GM19395 (cell line): ENCODE measurements at regions not wholly inside any gene's neighbourhood (a gene's known extent, or its start where the extent isn't known, plus 50 kb on each side); places are given as distances from the start of the nearest gene placed in this dataset.
A peak's percentile ranks its signal among the peaks of the same experiment; 100 is the strongest.

Experiments
- ATAC-seq: cut with Tn5 transposase; IDR thresholded peaks from one replicate; pipeline ENCODE4 v1.9.1; 2021; ENCODE audit warnings: mild to moderate bottlenecking, moderate library complexity; ENCODE audit not compliant: unreplicated experiment

DNA sequence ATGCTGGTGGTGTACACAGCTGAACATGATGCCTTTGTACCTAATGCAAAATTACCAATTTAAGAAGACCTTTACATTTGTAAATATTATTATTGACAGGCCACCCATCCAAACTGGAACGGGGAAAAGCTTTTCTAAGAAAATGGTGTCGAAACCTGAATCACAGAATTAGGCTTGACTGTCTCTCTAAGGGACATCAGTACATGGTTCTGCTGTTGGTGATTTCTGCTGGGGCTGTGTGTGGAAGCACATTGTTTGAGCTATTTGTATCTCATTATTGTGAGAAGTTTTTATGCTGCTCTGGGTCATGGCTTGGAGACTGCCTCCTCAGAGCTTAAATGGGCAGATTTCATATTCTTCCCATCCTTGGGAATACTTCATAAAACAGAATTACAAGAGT, 420.9 kb upstream of the POU3F3 start:
- ATAC-seq = no peak

DNA sequence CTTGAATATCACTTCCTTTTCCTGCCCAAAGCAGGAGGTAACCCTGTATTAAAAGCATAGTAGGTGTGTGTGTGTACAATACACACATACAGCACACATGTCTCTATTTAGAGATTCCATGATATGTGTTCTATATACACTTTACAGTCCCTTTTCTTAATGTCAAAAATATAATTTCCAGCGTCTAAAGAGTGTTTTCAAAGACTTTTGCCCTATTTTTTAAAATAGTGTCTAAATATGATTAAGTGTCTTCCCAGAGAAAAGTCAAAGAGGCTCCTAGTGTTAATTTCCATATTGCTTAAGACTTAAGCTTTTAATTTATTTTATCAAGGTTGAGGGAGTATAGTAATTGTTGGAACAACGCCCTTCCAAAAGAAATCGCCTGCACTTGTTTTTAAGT, 420.3 kb upstream of the POU3F3 start:
- ATAC-seq = no peak

DNA sequence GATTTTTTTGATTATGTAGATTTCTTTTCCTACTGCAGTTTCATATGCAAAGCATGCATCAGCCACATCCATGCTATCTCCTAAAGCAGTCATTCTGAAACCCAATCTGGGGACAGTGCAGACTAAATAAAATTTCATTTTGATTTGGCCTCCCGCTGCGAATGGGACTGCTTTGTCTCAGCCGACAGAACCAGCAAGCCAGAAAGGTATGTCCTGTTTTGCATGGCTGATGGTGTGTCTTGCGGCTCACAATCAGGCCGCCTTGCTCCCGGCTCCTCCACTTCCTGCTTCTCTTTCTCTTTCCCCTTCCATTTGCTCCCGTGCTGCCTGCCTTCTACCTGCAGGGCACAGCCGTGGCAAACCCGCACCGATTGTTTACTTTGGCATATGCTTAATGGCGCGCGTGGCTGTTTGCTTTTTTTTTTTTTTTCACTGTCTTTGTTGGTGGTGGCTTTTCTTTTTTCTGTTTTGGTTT, 419.6 kb upstream of the POU3F3 start:
- peak; percentile 84 for ATAC-seq

DNA sequence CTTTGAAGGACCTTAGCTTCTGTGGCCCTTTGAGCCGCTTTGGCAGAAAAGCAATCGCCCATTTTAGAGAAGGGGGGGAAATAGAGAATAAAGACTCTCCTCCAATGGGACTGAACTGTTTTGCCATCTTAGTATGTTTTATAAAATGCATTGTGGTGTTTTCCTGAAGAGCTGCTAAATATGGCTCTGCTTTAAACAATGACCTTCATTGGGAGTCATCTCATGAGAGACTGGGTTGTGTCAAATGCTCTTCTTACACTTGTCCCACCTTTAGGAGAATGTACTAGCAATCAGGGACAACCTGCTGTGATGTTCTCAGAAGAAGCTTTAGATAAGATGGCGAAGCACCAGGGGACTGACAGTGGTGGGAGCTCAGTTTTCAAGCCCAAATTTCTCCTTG, 418.9 kb upstream of the POU3F3 start:
- no peak for ATAC-seq

DNA sequence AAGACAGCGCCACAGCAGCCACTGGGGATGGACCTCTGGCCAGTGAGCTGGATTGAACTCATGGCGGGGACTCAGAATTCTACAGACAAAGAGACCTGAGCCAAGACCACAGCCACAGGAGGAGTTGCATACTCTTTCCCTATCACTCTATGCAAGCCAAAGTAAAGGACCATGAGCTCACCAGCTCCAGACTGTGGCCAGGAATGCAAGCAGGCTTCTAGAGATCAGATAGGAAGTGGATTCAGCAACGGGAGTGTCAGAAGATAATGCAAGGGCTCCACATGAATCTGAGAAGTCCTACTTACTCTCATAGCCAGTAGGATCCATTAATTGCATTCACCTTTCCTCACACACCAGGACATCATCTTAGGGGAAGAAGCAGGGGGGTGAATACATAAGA, 415.4 kb upstream of the POU3F3 start:
- ATAC-seq = no peak

DNA sequence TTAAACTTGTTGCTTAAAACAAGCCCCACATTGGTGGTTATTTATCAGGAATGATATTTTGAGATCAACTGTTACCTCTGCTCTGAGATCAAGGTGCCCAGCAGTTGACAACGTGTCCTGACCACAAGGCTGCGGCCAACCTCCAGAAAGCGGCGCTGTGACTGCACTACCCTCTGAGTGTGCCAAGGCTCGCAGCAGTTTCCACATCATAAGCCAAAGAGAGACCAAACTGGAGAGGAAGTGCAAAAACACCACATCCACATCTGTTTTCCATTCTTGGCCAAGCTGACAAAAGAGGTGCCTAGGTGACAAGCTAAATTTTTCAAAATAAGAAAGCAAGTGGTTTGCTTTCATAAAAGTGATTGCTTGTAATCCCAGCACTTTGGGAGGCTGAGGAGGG, 410.8 kb upstream of the POU3F3 start:
- ATAC-seq = no peak

DNA sequence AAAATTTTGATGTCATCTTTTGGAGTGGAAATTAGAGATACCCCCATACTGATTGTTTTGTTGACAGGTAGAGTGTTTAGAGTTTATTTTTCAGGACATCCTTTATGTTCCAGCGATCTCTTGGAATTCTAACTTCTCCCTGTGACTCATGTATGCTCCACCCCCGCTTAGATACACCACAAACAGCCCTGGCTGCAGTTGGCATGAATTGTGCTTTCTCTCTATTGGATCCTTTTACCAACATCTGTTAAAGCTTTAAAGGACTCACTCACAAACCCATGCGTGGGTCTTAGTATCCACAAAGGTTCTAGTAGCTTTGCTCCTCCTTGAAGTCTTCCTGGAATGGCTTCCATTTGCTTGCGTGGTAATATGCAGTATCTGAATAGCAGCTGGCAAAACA, 409.5 kb upstream of the POU3F3 start:
- no peak for ATAC-seq

DNA sequence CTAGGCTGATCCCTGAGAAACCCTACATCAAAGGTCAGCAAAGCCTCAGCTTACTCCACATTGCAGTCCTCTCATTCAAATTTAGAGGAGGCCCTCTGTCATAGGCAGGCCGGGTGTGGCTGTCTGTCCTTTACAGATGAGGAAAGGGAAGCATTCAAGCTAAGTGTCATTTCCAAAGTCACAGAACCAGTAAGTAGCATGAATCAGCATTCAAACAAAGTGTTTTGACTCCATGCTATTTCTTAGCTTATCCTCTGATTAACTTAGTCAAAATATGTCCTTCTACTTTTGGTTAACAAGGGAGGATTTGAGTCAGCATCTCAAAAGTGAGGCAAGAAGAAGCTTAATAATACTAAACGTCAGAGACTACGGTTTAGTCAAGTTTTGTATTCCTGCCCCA, 409.0 kb upstream of the POU3F3 start:
- no peak for ATAC-seq

DNA sequence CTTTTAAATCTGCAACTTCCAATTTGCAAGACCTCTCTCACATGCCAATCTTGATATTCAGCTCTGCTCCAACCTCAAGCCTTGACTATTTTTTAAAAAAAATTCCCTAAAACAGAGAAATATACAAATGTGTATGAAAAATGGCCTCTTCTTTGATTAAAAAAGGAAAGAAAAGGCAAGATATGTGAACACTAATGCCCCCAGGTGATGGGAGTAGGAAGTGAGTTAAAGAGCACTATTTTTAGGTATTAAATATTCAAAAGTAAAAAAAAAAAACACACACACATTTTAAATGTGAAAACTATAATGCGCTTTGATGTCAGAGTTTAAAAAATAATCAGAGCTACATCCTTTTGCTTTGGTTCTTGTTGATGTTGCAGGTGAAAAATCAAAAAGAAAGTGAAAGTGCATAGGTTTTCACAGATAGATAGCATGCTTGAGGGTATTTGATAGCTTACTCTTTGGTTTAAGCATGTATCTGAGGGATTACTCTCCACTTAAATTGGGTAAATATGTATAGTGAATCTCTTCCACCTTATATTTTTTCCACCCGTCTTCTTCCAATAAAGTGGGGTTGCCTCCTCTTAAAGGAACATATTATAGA, 406.0 kb upstream of the POU3F3 start:
- ATAC-seq = no peak

DNA sequence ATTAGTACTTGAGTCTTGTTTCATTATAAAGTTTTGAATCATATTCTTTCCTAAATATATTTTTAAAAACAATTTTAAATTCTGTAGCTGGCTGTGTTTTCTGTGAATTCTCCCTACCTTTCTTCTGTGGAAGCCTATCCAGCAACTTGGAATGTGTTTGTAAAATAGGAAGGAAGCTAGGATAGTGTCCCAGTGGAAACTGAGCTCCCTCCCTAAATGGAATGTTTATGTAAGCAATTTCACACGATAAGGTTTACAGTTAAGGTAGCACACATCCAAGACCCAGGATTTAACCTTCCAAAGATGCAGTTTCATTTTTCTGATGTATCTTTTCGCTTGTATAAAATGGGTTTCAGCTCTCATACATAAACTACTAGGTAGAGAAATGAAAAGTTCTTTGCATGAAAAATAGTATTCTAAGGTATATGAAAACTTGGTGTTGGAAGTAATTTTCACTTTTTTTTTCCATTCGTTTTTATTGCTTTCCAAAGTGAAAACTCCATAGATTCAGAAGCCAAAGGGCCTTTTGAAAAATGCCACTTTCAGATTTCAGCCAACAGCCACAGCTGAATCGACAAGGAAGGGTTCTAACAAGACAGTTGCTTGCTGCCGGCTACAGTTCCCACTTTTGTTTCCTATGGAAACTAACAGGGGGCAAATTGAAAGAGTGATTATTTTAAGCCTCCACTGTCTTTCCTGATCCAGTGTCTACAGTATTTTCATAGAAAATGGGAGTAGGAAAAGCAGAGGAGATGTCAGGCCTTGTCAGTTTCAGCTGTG, 405.1 kb upstream of the POU3F3 start:
- no peak for ATAC-seq

DNA sequence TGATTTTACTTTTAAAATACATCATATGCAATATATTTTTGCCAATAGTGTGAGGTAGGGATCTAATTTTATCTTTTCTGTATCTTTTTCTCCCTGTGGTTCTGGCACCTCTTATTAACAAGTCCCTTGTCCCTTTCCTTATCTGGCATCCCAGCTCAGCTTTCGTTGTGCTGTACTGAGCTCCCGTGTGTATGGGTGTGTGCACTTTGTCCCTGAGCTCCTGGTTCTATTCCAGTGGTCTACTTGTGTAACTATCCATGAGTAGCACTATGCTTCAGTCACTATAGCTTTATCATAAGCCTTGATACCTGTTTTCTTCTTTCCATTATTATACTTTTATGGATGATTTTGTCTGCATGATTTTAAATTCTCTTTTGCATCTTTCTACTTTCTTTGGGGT, 401.4 kb upstream of the POU3F3 start:
- no peak for ATAC-seq

DNA sequence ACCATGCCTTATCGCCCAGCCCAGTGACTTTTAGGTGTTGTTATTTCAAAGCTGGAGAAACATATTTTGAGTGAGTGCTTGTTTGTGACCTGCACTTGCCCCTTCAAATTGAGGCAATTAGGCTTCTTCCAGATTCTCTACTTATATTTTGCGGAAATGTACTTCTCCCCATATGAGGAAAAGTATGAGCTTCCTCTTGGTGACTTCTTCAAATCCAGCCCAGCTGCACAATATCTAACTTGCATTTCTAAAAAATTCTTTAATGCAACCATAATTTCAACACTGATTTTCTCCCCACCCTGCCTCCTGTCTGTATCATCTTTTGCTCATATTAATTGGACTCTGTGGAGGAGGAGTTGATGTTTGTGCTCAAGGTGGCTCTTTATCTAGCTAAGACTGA, 391.2 kb upstream of the POU3F3 start:
- no peak for ATAC-seq

DNA sequence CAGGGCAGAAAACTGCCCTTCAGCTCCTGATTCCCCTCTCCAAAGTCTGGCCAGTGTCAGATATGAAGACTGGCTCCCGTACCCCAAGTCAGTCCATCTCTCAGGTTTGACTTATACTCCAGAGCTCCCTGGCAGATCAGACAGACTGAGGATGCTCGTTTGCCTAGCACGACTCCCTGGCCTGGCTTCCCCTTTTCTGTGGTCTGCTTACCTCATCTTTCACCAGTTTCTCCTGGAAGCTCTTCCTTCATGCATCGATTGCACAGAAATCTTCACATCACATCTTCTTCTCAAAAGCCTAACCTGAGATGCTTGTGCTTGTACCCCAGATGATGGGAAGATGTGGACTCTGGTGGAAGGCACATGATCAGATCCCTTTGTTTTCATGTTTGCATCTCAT, 387.9 kb upstream of the POU3F3 start:
- no peak for ATAC-seq

DNA sequence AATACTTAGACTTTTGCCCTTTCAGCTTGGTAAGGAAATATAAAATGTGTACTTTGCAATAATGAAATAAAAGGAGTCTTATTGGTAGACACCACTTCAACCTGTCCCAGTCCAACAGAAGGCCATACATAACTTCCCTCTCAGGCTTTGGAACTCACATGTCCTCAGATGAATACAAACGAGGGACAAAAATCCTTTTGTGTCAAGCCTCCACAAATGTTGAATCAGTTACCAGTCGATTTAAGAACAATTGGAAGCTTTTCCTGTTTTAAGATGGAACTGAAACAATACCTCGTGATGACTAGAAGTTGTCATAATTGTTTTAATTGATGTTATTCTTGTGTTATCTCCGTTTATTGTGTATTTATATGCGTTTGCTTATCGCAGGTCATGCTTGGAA, 385.1 kb upstream of the POU3F3 start:
- ATAC-seq = no peak

DNA sequence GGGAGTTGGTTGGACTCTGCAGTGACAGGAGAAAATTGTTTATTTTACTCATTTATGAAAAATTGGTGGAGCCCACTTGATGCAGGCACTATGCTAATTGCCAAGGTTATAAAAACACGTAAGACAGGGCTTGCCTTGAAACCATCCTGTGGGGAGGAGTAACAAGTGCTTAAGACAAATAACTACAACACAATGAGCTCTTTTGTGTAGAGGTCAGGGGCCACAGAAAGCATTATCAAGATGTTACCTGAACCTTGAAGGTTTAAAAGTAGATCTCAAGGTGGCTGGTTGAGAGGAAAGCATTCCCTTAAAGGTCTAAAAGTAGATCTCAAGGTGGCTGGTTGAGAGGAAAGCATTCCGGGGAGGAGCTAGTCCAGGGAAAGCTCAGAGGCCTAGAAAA, 381.8 kb upstream of the POU3F3 start:
- no peak for ATAC-seq

DNA sequence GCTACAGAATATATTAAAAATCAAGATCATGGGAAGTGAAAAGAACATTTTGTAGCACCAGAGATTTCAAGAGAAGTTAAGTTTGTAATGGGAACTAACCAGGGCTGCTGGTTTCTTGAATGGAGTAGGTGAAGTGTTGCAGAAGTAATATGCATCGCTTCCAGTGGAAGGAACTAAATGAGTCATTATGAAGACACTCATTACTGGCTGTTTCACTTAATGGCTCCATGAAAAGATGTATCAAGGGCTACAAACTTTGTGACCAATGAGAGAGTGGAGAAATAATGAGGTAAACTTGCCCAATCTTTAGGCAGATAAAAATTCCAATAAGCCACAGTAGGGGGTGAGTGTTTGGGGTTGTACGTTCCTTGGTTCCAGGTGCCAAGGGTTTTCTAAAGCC, 380.4 kb upstream of the POU3F3 start:
- ATAC-seq = no peak

DNA sequence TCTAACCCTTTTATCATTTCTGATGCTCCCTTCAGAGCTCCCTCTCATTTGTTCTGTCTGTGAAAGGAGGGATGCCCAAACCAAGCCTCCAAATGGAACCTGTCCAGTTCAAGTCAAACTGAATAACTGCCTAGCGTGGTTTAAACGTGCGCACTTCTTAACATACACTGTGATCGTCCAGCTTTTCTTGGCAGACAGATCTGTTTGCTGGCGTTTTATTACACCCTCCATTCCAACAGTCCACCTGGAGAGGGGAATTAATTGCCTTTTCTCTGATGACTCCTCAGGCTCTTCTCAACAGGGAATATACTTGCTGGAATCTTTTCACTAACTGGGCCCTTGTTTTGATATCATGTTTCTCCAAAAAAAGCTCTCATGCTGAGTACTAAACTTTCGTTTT, 379.2 kb upstream of the POU3F3 start:
- ATAC-seq = no peak

DNA sequence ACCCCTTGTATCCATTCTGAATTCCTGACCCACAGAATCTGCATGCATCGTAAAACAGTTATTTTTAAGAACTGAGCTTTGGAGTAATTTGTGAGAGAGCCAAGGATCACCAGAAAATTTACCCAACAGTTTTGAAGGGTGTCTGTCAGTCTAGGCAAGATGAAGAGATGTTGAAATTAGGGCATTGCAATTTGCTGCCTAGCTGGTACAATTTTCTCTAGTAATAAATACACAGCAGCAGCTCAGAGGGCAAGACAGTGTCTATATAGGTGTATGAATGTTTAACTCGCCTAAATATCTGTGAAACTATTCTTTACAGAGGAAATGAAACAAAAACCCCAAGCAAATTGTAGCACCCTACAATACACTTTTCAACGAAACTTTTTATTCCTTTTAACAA, 377.8 kb upstream of the POU3F3 start:
- no peak for ATAC-seq

DNA sequence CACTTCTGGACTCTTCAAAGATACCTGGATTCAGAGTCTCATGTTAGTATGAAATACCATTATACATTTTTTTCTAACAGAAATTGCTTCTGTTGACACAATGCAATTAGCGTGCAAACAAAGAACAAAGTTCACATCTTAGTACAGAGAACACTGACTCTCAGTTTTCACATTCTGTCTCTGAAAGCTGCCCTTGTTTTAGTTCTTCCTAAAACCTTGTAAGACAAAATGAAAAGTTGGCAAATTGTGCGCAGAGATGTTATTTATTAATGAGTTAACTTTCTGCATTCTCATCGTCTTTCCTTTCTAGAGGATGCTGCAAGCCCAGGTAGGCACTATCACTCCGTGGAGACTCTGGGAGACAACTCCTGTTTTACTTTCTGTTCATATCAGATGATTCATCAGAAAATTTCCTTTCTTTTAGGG, 377.3 kb upstream of the POU3F3 start:
- no peak for ATAC-seq

DNA sequence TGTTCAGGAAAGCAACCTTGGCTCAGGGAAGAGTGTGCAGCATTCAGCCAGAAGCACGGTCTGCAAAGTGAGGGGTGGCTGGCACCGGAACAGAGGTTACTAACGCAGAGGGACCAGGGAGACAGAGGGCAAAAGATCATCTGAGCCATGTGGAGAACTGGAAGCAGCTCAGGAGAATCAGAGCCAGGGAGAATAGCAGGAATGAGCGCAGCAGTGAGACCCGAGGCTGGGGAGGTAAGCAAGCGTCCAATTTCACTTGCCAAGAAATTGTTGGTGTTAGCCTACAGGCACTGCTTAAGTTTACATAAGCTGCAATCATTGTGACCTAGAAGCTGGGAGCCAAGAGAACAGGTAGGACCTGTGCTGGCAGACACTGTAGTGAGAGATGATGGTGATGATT, 372.6 kb upstream of the POU3F3 start:
- ATAC-seq = no peak

DNA sequence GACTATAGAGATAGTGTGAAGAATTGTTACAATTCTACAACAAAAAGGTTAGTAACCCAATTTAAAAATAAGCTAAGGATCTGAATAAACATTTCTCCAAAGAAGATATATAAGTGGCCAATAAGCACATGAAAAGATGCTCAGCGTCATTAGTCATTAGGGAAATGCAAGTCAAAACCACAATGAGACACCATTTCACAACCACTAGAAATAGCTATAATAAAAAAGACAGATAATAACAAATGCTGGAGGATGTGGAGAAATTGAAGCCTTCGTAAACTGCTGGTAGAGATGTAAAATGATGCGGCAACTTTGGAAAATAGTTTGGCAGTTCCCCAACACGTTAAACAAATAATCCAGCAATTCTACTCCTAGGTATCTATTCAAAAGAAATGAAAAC, 366.5 kb upstream of the POU3F3 start:
- ATAC-seq = no peak

DNA sequence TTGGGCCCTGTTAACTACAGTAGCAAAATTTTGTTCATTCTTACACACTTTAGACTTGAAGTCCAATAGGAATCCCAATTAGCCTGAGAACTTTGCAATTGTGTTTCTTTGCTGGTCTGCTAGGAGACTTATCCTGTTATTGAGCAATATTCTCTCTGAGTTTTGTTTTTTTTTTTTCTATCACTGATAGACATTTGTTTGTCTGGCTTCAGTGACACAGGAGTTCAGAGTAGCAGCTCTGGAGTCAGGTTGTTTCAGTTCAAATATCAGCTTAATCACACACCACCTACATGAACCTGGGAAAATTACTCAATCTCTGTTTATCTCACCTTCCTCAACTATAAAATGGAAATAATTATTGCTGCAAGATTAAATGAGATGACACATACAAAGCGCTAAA, 360.2 kb upstream of the POU3F3 start:
- ATAC-seq = no peak

DNA sequence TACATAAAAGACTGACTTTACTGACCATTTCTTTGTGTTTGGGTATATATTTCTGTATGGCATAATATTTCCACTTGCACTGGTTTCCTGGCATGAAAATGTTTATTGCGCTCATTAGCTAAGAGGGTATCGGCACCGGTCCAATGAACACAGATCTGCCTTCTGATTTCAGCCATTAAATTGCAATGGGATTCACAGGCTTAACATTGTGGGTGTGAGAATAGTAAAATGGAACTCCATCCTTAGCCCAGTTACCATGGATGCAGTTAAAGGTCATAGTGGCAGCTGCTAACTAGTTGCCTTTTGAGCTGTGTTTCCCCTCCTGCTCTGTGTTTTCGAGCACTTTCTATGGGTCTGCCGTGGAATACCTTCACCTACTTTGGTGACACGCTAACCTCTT, 352.6 kb upstream of the POU3F3 start:
- no peak for ATAC-seq
